ENCODE measurements at regions not wholly inside any gene's neighbourhood (a gene's known extent, or its start where the extent isn't known, plus 50 kb on each side); places are given as distances from the start of the nearest gene placed in this dataset.

DNA sequence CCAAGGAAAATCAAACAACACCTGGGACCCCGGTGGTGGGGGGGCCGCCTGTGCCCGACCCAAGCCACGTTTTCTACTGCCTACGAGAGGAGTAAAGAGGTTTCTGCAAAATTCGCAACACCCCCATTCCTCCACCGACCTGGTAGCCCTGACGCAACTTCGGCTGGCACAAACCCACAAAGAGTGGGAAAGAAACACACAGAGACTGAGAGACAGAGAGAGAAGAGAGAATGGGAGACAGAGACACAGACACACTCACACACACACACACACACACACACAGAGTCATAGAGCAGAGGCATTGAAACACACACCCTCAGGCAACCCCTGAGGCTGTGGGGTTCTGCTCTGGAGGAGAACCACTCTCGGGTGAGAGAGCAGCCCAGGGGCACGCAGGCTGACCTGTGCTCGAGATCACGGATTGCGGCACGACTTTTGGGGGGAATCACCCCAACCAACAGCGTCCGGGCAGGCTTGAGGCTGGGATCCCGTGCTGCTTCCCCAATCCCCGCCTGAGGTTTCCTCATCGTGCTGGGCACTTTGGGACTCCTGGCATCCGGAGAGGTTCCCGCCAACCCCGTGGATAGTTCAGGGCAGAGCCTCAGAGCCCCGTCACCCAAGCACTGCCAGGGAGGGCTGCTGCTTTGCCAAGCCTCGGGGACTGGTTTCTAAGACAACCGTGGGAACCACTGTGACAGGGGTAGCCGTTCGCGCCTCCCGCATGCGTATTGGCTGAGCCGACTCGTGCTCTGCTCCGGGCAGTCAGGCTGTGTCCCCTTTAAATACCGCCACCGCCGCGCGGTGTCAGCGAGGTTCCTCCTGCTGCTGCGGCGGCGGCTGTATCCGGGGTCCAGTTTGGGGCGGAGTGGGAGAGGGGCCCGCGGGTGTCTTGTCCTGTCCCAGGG, 682.4 kb upstream of the TPTE start:
- TF ChIP-seq, protein P1, sequence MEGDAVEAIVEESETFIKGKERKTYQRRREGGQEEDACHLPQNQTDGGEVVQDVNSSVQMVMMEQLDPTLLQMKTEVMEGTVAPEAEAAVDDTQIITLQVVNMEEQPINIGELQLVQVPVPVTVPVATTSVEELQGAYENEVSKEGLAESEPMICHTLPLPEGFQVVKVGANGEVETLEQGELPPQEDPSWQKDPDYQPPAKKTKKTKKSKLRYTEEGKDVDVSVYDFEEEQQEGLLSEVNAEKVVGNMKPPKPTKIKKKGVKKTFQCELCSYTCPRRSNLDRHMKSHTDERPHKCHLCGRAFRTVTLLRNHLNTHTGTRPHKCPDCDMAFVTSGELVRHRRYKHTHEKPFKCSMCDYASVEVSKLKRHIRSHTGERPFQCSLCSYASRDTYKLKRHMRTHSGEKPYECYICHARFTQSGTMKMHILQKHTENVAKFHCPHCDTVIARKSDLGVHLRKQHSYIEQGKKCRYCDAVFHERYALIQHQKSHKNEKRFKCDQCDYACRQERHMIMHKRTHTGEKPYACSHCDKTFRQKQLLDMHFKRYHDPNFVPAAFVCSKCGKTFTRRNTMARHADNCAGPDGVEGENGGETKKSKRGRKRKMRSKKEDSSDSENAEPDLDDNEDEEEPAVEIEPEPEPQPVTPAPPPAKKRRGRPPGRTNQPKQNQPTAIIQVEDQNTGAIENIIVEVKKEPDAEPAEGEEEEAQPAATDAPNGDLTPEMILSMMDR (IDR thresholded peaks at IDR 0.05; ENCODE audit: insufficient read depth, low read length, poor library complexity, severe bottlenecking) = no peak
- no peak for TF ChIP-seq EZH2phosphoT487 (conservative IDR thresholded peaks at IDR 0.05; ENCODE audit: low read length)
